H1 (cell line): ENCODE measurements at regions not wholly inside any gene's neighbourhood (a gene's known extent, or its start where the extent isn't known, plus 50 kb on each side); places are given as distances from the start of the nearest gene placed in this dataset.

ENCODE experiments used
- ASH2L ChIP-seq: fragments of 200-600, 300-600 bp; sonication (generic); IDR thresholded peaks from one replicate; pipeline ENCODE4 v1.7.1; 2017; ENCODE audit warnings: low read length
- CHD1 ChIP-seq: IDR thresholded peaks from 2 replicates; pipeline ENCODE4 v1.6.1; 2012; ENCODE audit warnings: low read depth, low read length, improper control_type of control experiment
- CHD2 ChIP-seq: IDR thresholded peaks from 2 replicates; pipeline ENCODE4 v1.6.1; 2012; ENCODE audit warnings: low read length, improper control_type of control experiment
- CTCF ChIP-seq, 3 experiments: IDR thresholded peaks; 1 replicate in 2 of 3; 2 replicates in 1 of 3; pipeline versions ENCODE4 v1.5.1 to v1.6.1; 2011; ENCODE audit warnings: low read length in 3 of 3, mild to moderate bottlenecking in 3 of 3, inconsistent platforms in 2 of 3, low read depth in 1 of 3, moderate library complexity in 1 of 3; ENCODE audit not compliant: insufficient read depth in 1 of 3; ENCODE audit errors: control extremely low read depth in 1 of 3
- EGR1 ChIP-seq: IDR thresholded peaks from 2 replicates; pipeline ENCODE4 v1.6.1; 2011; ENCODE audit warnings: low read depth, low read length, borderline replicate concordance
- GTF2F1 ChIP-seq: IDR thresholded peaks from 2 replicates; pipeline ENCODE4 v1.6.1; 2012; ENCODE audit warnings: low read depth, low read length, improper control_type of control experiment, borderline replicate concordance
- MAX ChIP-seq: IDR thresholded peaks from 2 replicates; pipeline ENCODE4 v1.6.1; 2012; ENCODE audit warnings: inconsistent platforms
- NANOG ChIP-seq: IDR thresholded peaks from 2 replicates; pipeline ENCODE4 v1.6.1; 2011; ENCODE audit warnings: low read length, low read depth, mild to moderate bottlenecking, inconsistent platforms; ENCODE audit not compliant: insufficient read depth, poor library complexity, severe bottlenecking
- RFX5 ChIP-seq: IDR thresholded peaks from 2 replicates; pipeline ENCODE4 v1.6.1; 2011; ENCODE audit warnings: low read depth, low read length, improper control_type of control experiment, borderline replicate concordance
- SP2 ChIP-seq: IDR thresholded peaks from 2 replicates; pipeline ENCODE4 v1.6.1; 2012; ENCODE audit warnings: mild to moderate bottlenecking, low read length, inconsistent platforms
- SRF ChIP-seq: IDR thresholded peaks from 2 replicates; pipeline ENCODE4 v1.6.1; 2011; ENCODE audit warnings: mild to moderate bottlenecking, low read depth, low read length, moderate library complexity
- TAF1 ChIP-seq: IDR thresholded peaks from 2 replicates; pipeline ENCODE4 v1.6.1; 2011; ENCODE audit warnings: mild to moderate bottlenecking, low read depth, low read length
- TBP ChIP-seq: IDR thresholded peaks from 2 replicates; pipeline ENCODE4 v1.6.1; 2011; ENCODE audit warnings: low read depth, low read length, improper control_type of control experiment
- TF ChIP-seq, protein P1 (sequence below): IDR thresholded peaks from 2 replicates; pipeline ENCODE4 v1.6.1; 2012; ENCODE audit warnings: inconsistent platforms

DNA sequence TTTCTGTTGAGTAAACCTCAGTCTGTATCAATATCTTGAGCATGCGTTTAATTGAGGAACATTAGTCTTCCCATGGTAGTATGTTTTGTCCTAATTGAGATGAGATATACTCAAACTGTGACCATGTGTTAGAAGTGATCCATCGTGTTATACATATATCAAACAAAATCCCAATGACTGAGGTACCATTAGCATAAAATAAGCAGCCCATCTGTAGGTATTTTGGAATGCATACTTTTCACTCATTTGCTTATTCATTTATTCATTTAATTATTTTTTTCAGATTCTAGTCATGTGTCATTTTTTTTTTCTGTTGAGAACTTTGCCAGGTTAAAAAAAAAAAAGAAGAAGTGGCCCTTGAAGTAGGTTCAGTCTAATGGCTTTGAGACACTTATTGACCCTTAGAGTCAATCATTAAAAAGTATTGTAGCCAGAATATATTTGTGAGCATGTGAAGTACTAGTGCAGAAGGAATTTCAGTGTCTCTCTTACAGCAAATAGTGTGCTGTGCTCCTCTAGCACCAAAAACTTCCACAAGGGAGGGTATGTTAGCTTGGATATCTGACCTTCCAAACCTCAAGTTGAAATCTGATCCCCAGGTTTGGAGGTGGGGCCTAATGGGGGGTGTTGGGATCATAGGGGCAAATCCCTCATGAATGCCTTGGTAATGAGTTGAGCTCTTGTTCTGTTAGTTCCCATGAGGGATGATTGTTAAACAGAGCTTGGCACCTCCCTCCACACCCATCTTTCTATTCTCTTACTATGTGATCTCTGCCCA lies 130.8 kb upstream of the NPY2R start (continued):
- TF ChIP-seq RFX5 (no peak), CTCF (IDR thresholded peaks at IDR 0.05; ENCODE audit: control extremely low read depth in 1 of 3, insufficient read depth in 1 of 3, low read depth in 1 of 3, low read length in 3 of 3) (peak in 1 of 3 experiments; percentile 6; a peak in 1 of 4 replicates), NANOG (peak; percentile 39), TAF1 (no peak), TBP (no peak), ASH2L (no peak), MAX (no peak), CHD1 (no peak), GTF2F1 (no peak), SRF (no peak), SP2 (no peak), EGR1 (no peak), CHD2 (no peak)
- TF ChIP-seq, protein P1, sequence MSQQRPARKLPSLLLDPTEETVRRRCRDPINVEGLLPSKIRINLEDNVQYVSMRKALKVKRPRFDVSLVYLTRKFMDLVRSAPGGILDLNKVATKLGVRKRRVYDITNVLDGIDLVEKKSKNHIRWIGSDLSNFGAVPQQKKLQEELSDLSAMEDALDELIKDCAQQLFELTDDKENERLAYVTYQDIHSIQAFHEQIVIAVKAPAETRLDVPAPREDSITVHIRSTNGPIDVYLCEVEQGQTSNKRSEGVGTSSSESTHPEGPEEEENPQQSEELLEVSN, result no peak
